CD14-positive monocyte (primary cell): ENCODE measurements at regions not wholly inside any gene's neighbourhood (a gene's known extent, or its start where the extent isn't known, plus 50 kb on each side); places are given as distances from the start of the nearest gene placed in this dataset.

Source experiments
- DNase-seq, 3 donors: peaks; one replicate each; pipeline ENCODE4 v3.0.0-alpha.2; 2011 to 2022
- H2AFZ ChIP-seq: 2 replicates; pipeline ENCODE4 v1.6.0; 2012; ENCODE audit warnings: mild to moderate bottlenecking, low read depth, low read length, inconsistent platforms; ENCODE audit not compliant: insufficient read depth, poor library complexity, severe bottlenecking
- H3K27ac ChIP-seq, 2 donors: 1 replicate in 1 of 2; 2 replicates in 1 of 2; pipeline ENCODE4 v1.5.1; 2012 to 2013; ENCODE audit warnings: low read length in 2 of 2, control low read depth in 1 of 2, inconsistent platforms in 1 of 2, low read depth in 1 of 2, mild to moderate bottlenecking in 1 of 2
- H3K27me3 ChIP-seq, 2 donors: one replicate each; pipeline versions ENCODE4 v1.6.0 to v1.6.1; 2011 to 2013; ENCODE audit warnings: low read length in 2 of 2; ENCODE audit not compliant: control insufficient read depth in 2 of 2, insufficient read depth in 2 of 2
- H3K36me3 ChIP-seq, 2 donors: replicated peaks in 1 of 2; 1 replicate in 1 of 2; 2 replicates in 1 of 2; pipeline versions ENCODE4 v1.5.1 to v1.6.1; 2012 to 2013; ENCODE audit warnings: low read length in 2 of 2, control low read depth in 1 of 2, inconsistent platforms in 1 of 2, mild to moderate bottlenecking in 1 of 2; ENCODE audit not compliant: insufficient read depth in 2 of 2, control insufficient read depth in 1 of 2
- H3K4me1 ChIP-seq, 2 donors: 1 replicate in 1 of 2; 2 replicates in 1 of 2; pipeline versions ENCODE4 v1.5.1 to v1.6.1; 2012 to 2013; ENCODE audit warnings: low read length in 2 of 2, control low read depth in 1 of 2, inconsistent platforms in 1 of 2, mild to moderate bottlenecking in 1 of 2, moderate library complexity in 1 of 2; ENCODE audit not compliant: insufficient read depth in 2 of 2, control insufficient read depth in 1 of 2
- H3K4me2 ChIP-seq: replicated peaks from 2 replicates; pipeline ENCODE3; 2012; ENCODE audit warnings: low read length, moderate library complexity, mild to moderate bottlenecking; ENCODE audit not compliant: poor library complexity, severe bottlenecking; ENCODE audit errors: extremely low read depth
- H3K4me3 ChIP-seq, 3 experiments: fragments of 200-600 bp in 1 of 3; sonication (generic) in 1 of 3; replicated peaks in 1 of 3; 1 replicate in 2 of 3; 2 replicates in 1 of 3; pipeline ENCODE4 v1.5.1; 2011 to 2013; ENCODE audit warnings: low read length in 3 of 3, mild to moderate bottlenecking in 3 of 3, control low read depth in 2 of 3, low read depth in 2 of 3, inconsistent platforms in 1 of 3, moderate library complexity in 1 of 3
- H3K79me2 ChIP-seq: 2 replicates; pipeline ENCODE4 v1.6.0; 2012; ENCODE audit warnings: mild to moderate bottlenecking, control low read depth, inconsistent platforms, low read length, moderate library complexity; ENCODE audit not compliant: insufficient read depth
- H3K9ac ChIP-seq: 2 replicates; pipeline ENCODE4 v1.6.0; 2017; ENCODE audit warnings: low read length, mild to moderate bottlenecking; ENCODE audit not compliant: insufficient read depth, poor library complexity, severe bottlenecking
- H3K9me3 ChIP-seq, 2 donors: replicated peaks in 1 of 2; 1 replicate in 1 of 2; 2 replicates in 1 of 2; pipeline versions ENCODE4 v1.5.1 to v1.6.1; 2012 to 2013; ENCODE audit warnings: low read length in 2 of 2, control low read depth in 1 of 2; ENCODE audit not compliant: control insufficient read depth in 1 of 2, insufficient read depth in 1 of 2
- H4K20me1 ChIP-seq: 2 replicates; pipeline ENCODE4 v1.6.0; 2012; ENCODE audit warnings: mild to moderate bottlenecking, low read length, control low read depth, moderate library complexity; ENCODE audit not compliant: insufficient read depth
- H3K27ac Mint-ChIP-seq, 7 donors: one replicate each; pipeline ENCODE4 v1.8.0; 2020; ENCODE audit warnings: mild to moderate bottlenecking in 7 of 7, mixed read lengths in 7 of 7, moderate library complexity in 6 of 7, inconsistent platforms in 2 of 7
- H3K27me3 Mint-ChIP-seq, 3 donors: one replicate each; pipeline ENCODE4 v1.8.0; 2021 to 2022; ENCODE audit warnings: low read depth in 3 of 3, mild to moderate bottlenecking in 3 of 3, mixed read lengths in 3 of 3, moderate library complexity in 3 of 3, inconsistent platforms in 1 of 3
- H3K36me3 Mint-ChIP-seq, 2 donors: one replicate each; pipeline ENCODE4 v1.8.0; 2020; ENCODE audit warnings: mixed read lengths in 2 of 2, inconsistent platforms in 1 of 2, mild to moderate bottlenecking in 1 of 2
- H3K4me1 Mint-ChIP-seq: one replicate; pipeline ENCODE4 v1.8.0; 2020; ENCODE audit warnings: mild to moderate bottlenecking, mixed read lengths
- H3K4me3 Mint-ChIP-seq, 2 donors: one replicate each; pipeline ENCODE4 v1.8.0; 2020; ENCODE audit warnings: mild to moderate bottlenecking in 2 of 2, mixed read lengths in 2 of 2, moderate library complexity in 1 of 2
- H3K9me3 Mint-ChIP-seq, 7 donors: one replicate each; pipeline ENCODE4 v1.8.0; 2020 to 2022; ENCODE audit warnings: mixed read lengths in 7 of 7, mild to moderate bottlenecking in 6 of 7, moderate library complexity in 6 of 7, inconsistent platforms in 2 of 7
- WGBS: methylation state at CpG from one replicate; pipeline ENCODE4 v1.1.5; 2013; ENCODE audit warnings: missing lambda C conversion rate; ENCODE audit not compliant: insufficient coverage; 5-methylcytosine and 5-hydroxymethylcytosine counted together
- intact Hi-C, 2 donors: fragments of 100-400 bp; cut with micrococcal nuclease; formaldehyde crosslinking; loops; one replicate each; pipeline versions ENCODE4 v1.15.0 to v1.15.1; 2023
- TF ChIP-seq, protein P1 (sequence below): fragments of 200-600 bp; IDR thresholded peaks from one replicate; pipeline ENCODE4 v1.8.0; 2022; ENCODE audit warnings: antibody characterized with exemption, mild to moderate bottlenecking

DNA sequence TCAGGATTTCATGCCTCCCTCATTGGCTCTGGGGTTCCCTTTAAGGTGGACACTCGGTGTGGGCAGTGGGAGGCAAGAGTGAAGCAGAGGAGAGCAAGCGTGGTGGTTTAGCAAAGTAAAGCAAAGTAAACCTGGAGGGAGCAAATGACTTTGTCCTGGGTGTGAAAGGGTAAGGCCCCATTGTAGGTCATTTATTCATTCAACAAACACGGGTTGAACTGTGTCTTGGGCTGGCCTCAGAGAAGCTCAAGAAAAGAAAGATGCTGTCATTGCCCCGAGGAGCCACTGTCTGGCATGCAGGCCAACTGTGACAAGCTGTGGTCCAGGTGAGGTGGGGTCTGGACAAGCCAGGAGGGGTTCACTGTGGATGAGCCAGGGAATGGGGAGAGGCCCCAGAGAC is 68.9 kb upstream of the DLK1 start:
- Histone ChIP-seq H3K27ac (no peak overlapping the region), H4K20me1 (no peaks in the 10 kb centered on the region), H3K9me3 (no peaks in the 10 kb centered on the region), H3K4me3 (no peak overlapping the region), H3K27me3 (peaks cover 0 to 9% of the 10 kb centered on the region in 2 donors), H3K36me3 (no peaks in the 10 kb centered on the region), H3K4me2 (no peak overlapping the region), H3K79me2 (no peaks in the 10 kb centered on the region), H3K4me1 (peaks cover 2 to 8% of the 10 kb centered on the region in 2 donors), H2AFZ (no peak overlapping the region), H3K9ac (no peak overlapping the region)
- no peaks in the 10 kb centered on the region for H3K9me3 Mint-ChIP-seq
- intact Hi-C loops: no loop called here
- no peaks in the 10 kb centered on the region for H3K36me3 Mint-ChIP-seq
- no peak overlapping the region for H3K4me3 Mint-ChIP-seq
- no peak overlapping the region for H3K27ac Mint-ChIP-seq
- WGBS: 80% methylated on average over 4 of the region's 4 CpGs
- peaks cover 4% of the 10 kb centered on the region for H3K4me1 Mint-ChIP-seq
- H3K27me3 Mint-ChIP-seq: peaks cover 9 to 20% (median 18%) of the 10 kb centered on the region in 3 donors
- DNase-seq: no peak
- TF ChIP-seq, protein P1, sequence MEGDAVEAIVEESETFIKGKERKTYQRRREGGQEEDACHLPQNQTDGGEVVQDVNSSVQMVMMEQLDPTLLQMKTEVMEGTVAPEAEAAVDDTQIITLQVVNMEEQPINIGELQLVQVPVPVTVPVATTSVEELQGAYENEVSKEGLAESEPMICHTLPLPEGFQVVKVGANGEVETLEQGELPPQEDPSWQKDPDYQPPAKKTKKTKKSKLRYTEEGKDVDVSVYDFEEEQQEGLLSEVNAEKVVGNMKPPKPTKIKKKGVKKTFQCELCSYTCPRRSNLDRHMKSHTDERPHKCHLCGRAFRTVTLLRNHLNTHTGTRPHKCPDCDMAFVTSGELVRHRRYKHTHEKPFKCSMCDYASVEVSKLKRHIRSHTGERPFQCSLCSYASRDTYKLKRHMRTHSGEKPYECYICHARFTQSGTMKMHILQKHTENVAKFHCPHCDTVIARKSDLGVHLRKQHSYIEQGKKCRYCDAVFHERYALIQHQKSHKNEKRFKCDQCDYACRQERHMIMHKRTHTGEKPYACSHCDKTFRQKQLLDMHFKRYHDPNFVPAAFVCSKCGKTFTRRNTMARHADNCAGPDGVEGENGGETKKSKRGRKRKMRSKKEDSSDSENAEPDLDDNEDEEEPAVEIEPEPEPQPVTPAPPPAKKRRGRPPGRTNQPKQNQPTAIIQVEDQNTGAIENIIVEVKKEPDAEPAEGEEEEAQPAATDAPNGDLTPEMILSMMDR: no peak

DNA sequence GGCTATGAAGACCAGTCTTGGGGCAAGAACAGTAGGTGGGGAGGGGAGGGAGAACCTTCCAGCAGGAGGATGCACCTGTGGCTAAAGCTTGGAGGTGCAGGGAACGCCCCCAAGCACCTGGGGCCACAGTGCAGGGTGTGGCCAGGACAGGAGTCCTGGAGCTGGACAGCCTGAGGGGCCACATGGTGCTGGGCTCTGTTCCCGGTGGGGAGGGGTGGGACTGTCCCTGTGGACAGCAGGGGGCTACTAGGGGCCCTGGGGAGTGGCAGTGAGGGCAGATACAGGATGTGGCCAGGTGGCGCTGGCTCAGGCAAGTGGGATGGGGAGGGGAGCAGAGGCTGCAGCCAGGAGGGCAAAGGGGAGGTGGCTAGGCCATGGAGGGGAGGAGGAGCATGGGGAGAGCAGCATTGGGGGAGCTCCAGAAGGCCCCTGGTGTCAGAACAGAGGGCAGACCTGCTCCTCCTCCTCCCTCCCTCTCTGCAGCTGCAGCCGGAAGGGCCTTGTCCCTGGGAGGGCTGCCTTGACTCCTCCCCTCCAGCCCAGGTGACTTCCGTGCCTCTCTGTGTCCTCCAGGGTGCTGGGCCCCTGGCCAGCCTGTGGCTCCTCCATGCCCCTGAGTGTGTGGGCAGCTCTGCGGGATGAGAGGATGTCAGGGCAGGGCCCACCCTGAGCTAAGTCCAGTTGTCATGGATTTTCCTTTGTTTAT is 68.4 kb upstream of the DLK1 start:
- no peak overlapping the region for H3K27ac ChIP-seq
- no peak overlapping the region for H3K4me2 ChIP-seq
- H3K27me3 ChIP-seq: peaks cover 0 to 9% of the 10 kb centered on the region in 2 donors
- H3K27ac Mint-ChIP-seq: no peak overlapping the region
- H3K4me1 Mint-ChIP-seq: peaks cover 9% of the 10 kb centered on the region
- no peak overlapping the region for H3K4me3 ChIP-seq
- no peaks in the 10 kb centered on the region for H3K36me3 Mint-ChIP-seq
- H3K36me3 ChIP-seq: no peaks in the 10 kb centered on the region
- H3K9me3 Mint-ChIP-seq: no peaks in the 10 kb centered on the region
- H3K79me2 ChIP-seq: no peaks in the 10 kb centered on the region
- no peak for DNase-seq
- no peaks in the 10 kb centered on the region for H3K9me3 ChIP-seq
- no peak overlapping the region for H3K9ac ChIP-seq
- intact Hi-C loops: no loop called here
- WGBS: 69% methylated on average over 6 of the region's 6 CpGs
- TF ChIP-seq, protein P1: no peak
- H2AFZ ChIP-seq: no peak overlapping the region
- H3K4me1 ChIP-seq: peaks cover 6 to 14% of the 10 kb centered on the region in 2 donors
- no peaks in the 10 kb centered on the region for H4K20me1 ChIP-seq
- H3K4me3 Mint-ChIP-seq: no peak overlapping the region
- H3K27me3 Mint-ChIP-seq: peaks cover 9 to 20% (median 18%) of the 10 kb centered on the region in 3 donors
